Umbilical cord (tissue), 1 donor: ENCODE measurements at regions not wholly inside any gene's neighbourhood (a gene's known extent, or its start where the extent isn't known, plus 50 kb on each side); places are given as distances from the start of the nearest gene placed in this dataset.
"Not testable (repeated sequence)": the region's sequence is repeated elsewhere in the genome, so short reads cannot be mapped to it uniquely, and the experiment has no call there.

Source experiments
- DNase-seq: peaks from one replicate; pipeline ENCODE4 v3.0.0-alpha.2; 2015; ENCODE audit warnings: low spot score

DNA sequence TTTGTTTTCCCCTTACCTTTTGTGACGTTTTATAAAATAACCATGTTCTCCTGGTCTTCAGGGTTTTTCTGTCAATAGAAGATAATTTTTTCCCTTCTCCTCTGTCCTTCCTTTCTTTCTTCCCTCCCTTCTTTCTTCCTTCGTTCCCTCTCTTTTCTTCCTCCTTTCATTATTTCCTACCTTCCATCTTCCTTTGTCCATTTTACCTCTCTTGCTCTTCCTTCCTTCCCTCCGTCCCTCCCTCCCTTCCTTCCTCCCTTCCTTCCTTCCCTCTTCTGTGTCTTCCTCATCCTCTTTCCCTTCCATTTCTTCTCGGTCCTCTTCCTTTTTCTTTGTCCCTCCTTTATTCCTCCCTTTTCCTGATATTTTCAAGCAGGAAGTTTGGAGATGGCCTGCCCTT lies 128.2 kb downstream of the TEX36 start:
- no peak for DNase-seq

DNA sequence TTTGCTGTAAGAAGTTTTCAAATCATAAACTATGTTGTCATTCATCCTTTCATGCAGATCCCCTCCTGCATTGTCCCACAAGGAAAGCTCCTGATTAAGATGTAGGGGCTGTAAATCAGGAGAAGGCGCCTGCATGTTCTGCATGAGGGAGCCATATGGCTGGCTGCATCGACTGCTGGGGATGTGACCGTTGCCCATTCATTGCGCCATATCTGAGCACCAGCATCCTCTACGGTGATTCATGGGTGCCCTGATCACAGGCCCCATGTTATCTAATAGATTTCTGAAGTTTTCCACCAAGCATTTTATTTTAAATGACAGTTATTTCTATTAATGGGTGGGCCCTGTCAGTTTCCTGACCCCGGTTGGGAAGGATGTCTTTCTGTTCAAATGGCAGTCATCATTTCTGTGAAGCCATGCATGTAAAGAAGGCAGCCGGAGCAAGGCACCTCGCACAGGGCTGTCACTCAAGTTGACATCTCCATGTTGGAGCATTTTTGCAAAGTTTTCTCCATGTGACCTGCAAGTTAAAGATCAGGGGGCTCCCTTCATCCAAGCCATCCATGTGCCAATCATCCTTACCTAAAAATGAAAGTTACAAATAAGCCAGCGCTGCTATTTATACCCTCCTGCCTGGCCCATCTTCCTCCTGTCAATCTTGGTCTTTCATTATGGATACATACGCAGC lies 128.8 kb downstream of the TEX36 start:
- DNase-seq = no peak

DNA sequence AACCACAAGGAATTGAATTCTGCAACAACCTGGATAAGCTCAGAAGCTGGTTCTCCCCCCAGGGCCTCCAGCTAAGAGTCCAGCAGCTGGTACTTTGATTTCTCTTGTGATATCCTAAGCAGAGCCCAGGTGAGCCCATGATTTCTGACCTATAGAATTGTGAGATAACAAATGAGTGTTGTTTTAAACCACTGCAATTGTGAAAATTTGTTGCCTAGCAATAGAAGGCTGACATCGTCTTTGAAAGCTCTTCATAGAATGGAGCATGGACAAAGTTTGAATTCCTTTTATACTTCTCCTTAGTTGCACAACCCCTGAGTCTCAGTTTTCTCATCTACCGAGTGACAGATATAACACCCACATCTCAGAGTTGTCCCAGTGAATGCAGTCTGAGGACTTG lies 129.9 kb downstream of the TEX36 start:
- no peak for DNase-seq

DNA sequence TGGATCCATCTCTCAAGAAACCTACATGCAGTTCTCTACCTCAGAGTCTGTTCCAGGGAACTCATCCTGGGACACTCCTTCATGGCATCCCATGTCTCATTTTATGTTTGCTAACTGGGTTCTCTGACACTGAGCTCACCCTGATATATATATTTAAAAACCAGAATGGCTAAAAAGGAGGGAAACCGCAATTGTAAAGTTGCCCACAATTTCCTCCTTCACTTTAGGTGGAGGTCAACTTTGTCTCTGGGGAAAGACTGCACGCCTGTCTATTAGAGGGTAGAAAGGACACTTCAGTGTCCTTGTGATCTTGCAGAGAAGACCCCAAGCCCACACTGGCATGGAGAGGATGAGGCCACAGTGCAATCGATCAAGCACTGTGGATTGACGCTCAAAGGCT lies 131.7 kb downstream of the TEX36 start:
- DNase-seq = no peak

DNA sequence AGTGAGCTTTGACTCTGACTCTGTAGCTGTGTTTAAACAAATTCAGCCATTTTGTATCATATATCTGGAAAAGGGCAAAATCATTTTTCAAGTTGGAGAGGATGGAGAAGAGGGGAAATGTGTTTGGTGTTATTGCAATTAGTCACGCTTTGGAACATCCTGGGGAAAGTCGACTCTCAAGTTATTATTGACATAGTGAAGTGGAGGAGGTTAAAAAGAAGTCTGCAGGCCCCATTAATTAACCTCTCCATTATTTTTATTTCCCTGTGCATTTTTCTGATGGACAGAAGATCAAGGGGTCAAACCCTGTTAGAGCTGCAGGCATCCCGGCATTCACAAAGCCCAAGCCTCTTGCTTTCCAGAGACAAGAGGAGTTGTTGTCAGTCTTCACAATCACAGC lies 132.6 kb downstream of the TEX36 start:
- no peak for DNase-seq

DNA sequence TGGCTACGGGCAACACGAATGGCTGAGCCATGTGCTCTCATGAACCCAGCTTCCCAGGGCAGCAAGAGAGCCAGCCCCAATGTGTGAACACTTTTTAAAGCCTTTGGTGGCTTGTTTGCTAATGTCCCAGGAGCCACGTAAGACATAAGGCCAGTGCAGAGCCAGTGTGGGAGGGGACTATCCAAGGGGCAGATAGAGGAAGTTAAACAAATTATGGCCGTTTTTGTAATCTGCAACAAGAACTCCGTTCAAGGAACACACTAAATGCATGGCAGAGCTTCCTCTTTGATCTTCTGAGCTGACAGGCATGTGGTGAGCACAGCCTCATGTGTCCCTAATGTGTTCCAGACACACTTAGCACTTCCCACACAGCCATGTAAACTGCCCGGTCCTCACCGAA lies 133.3 kb downstream of the TEX36 start:
- DNase-seq = no peak

DNA sequence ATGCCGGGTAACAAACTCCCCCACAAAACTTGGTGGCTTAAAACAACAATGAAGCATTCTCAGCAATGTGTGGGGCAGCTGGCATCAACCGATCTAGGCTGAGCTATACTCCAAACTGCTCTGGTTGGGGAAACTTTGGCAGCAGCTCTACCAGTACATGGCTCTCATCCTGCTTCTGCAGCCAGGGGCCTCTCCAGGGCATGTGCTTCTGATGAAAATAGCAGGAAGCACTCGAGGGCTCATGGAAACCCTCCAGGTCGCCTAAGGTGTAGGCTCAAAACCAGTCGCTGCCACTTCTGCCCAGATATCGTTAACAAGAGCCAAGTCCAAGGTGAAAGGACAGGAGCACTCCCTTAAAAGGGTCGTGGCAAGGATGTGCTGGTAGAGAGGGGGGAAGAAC lies 134.1 kb downstream of the TEX36 start:
- DNase-seq = no peak

DNA sequence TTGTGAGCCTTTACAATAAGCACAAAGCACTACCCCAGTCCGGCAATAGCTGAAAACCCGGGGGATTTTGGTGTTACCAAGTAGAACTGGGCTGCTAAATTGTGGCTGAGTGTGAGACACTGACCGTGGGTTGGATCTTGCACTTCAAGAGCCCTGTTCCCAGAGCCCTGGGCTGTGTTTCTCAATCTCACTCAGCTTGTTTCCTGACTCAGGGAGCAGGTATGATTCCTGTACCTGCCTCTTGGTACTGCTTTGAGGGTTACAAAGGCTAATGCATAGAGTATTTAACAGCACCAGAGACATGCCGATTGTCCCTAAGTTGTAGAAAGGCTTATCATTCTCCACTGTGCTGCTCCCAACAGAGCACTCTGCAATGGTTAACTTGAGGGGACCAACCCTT lies 134.6 kb downstream of the TEX36 start:
- no peak for DNase-seq

DNA sequence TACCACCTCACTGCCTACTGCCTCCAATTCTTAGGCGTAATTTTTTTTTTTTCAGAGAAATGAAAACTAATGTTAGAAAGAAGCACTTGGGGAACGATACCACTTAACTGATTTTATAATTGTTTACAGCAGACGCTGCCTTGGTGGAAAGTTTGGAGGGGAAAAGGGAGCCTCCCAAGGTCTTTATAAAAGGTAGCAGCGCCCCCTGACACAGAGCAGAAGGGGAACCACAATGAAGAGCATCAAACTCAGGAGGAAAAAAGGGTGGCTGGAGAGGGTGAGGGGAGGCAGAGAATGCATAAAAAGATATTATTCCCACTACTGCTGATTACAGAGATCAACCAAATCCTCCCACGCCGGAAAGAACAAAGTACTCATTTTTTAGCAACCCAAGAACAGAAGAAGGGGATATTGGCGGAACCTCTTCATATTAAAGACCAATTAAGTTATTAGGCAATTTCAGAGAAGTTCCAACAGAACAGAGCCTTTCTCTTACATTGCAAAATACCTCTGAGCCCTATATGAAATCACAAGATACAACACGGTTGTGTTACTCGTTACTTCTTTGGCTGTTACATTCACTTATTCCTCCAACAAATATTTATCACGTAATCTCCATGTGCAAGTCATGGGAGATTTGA lies 135.8 kb downstream of the TEX36 start:
- no peak for DNase-seq

DNA sequence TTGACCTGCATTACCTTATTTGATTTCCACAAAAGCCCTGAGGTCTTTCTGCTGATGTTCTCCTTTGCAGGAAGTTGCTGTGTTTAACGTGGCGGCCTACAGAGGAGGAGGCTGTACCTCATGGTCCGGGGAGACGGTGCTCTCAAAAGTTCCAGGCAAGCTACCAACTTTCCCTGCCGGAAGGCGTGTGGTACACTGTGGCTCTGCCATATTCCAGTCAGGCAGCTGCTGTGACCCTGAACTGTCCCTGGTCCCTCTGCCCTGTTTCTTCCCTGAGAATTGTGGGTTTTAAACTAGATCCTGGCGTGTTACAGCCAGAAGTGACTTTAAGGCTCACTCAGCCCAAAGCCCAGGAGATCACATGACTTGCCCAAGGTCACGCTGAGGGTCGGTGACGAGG lies 139.2 kb downstream of the TEX36 start:
- no peak for DNase-seq

DNA sequence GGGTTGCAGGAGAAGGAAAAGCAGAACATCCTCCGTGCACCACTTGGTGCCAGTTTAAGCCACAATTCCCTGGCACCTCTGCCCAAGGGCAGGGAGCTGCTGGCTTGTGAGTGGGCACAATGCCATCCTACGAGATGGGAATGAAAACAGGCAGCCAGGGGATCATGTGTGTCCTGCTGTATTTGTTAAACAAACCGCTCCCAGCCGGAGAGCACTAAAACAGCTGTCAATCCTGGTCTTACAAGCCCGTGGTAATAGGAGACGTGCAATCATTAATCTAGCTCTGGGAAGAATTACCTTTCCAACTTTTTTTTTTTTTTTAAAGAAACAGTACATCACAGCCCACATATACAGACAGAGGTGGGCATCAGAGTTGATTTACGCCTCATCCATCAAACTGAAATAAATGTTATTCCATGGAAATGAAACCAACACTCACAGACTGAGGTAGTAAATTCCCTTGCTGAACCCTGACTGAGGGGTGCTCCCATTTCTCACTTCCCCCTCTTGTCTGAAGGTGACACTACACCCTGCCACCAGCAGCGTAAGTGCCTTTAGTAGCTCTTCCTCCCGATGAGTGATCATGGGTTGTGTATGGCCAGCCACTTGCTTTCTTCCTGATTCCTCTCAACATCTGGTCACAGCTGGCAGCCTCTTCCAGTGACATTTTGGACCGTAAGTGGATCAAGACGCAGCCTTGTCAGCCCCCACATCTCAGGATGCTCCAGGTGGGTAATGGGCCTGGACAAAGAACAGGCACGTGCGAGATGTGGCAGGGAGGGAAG lies 143.8 kb downstream of the TEX36 start:
- DNase-seq = no peak

DNA sequence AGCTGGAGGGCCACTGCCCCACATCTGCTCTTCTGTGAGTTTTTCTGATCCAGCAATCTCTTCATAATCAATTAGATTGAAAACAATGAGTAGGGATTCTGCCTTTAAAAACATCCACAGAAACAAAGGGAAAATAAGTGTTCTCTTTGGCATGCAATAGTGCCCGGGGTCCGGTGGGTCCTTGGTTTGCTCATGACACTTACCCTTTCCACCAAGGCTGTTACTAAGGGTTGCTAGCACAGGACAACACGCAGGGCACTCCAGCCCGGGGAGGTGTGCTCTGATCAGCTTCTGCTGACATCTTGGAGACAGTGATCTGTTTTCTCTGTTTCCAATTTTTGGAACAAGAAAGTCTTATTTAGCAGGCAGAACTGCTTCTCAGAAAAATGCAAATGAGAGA lies 146.7 kb downstream of the TEX36 start:
- DNase-seq = no peak

DNA sequence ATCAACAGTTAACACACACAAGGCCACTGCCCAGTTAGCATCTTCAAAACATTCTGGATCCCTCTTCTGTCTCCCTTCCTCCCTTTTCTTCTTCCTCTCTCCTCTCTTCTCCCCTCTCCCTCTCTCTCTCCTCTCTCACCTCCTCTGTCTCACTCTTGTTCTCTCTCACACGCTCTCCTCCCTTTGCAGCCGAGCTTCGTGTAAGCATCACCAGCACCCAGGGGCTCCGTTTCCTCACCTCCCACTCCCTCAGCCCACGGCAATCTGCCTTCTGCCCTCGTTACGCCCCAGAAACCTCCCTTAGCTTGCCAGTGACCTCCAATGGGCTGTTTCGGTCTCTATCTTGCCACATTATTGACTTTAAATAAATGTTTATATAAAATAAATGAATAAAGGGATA lies 147.4 kb downstream of the TEX36 start:
- no peak for DNase-seq

DNA sequence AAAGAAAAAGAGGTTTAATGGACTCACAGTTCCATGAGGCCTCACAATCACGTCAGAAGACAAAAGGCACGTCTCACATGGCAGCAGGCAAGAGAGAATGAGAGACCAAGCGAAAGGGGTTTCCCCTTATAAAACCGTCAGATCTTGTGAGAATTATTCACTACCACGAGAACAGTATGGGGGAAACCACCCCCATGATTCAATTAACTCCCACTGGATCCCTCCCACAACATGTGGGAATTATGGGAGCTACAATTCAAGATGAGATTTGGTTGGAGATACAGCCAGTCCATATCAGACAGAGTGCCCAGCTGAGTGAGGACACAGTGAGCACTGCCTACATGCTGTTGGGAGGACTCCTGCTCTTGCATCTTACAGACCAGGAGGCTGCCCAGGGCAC lies 148.4 kb downstream of the TEX36 start:
- no peak for DNase-seq

DNA sequence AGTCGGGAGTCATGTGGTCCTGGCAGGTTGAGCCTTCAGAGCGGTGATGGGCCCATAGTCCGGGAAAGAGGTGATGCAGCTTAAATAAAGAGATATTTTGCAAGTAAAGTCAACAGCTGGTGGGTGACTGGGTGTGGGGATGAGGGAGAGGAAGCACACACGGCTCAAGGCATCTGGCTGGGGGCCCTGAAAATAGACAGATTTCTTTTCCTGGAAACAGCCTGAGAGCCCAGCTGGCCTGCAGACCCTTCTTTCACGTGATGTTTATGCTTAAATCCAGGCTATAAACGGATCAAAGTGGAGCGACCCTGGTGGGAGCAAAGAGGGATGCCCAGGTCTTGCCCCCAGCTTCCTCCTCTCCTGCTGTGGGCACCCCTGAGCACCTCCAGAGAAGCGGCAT lies 149.1 kb downstream of the TEX36 start:
- DNase-seq = no peak

DNA sequence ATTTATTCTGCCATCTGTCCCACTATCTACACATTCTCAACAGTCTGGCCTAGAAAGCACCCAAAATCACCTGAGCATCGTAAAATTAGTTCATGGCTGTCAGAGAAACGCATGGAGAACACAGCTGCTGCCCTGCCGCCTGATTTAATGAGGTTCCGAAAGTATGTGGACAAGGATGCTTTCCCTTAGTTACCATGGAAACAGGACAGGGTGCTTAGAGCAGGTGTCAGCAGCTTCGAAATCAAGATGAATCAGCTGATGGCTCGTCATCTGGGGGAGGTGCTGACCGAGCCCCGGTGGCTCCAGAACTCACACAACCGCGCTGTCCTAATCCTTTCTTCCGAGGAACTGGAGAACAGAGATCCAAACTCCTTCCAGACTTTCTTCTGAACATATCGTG lies 151.5 kb downstream of the TEX36 start:
- no peak for DNase-seq

DNA sequence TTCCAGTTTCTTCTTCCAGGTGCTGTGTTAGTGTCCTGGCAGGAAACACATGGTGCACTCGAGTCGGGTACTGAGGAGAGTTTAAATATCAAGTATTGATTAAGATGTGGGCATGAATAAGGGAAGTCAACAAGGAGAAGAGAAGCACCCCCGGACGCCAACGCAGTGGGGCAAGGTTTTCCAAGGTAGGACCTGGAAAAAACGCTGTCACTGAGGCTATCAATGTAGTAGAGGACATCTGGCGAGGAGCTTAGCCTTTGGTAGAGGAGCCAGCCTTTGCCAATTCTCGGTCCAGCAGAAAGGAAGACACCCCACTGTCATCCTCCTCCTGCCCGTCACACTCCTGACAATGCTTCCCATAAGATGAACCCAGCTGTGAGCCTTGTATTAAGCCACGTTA lies 159.6 kb downstream of the TEX36 start:
- no peak for DNase-seq

DNA sequence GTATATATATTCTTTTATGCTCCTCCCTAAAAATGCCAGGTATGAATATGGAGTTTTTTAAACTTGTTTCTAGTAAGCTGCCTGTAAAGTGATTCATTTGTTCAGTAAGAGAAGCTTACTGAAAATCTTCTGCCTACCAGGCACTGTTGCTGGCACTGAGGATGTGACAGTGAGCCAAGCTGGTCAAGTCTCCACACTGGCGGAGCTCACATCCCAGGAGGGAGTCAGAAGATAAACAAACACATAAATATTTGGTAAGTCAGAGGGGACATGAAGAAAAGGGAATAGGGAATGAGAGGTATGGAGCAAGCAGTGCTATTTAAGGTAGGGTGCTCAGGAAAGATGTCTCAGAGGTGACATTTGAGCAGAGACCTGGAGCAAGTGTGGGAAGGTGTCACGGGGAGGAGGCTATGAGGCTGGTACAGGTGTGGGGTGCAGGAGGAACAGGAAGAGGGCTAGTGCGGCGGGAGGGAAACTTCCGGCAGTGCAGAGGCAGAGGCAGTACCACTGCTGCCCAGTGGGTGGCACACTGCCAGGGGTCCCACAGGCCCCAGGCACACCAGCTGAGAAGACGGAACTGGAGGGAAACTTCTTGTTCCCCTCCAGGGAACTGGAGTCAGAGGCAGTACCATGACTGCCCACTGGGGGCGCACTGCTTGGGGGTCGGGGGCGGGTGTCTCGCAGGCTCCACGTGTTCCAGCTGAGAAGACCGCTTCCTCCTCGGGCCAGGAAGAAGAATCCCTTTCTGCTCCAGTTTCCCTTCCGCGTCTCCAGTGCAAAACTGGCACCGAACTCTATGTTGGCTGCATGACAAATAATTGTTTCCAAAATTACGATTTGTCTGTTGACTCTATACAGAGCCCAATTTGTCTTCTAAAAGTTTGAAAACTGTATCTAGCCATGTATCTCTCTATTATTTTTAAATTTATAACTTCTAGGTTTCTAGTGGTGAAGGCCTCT lies 161.0 kb downstream of the TEX36 start:
- no peak for DNase-seq

DNA sequence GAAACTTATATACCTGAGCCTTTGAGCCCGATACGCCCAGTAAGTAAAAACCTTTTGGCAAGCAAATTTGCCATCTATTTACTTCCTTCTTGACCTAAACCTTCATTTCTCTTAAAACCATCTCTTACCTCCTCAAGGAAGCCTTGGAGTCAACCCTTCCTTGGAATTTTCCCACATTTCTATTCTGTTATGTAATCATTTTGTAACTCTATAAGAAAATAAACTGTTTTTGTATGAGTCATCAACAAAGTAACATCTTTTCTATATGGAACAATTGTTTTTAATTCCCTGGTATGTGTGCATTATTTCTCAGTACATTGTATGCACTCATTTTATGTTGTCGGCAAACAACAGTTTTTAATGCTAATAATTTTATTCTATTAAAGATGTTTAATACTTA lies 162.0 kb downstream of the TEX36 start:
- no peak for DNase-seq

DNA sequence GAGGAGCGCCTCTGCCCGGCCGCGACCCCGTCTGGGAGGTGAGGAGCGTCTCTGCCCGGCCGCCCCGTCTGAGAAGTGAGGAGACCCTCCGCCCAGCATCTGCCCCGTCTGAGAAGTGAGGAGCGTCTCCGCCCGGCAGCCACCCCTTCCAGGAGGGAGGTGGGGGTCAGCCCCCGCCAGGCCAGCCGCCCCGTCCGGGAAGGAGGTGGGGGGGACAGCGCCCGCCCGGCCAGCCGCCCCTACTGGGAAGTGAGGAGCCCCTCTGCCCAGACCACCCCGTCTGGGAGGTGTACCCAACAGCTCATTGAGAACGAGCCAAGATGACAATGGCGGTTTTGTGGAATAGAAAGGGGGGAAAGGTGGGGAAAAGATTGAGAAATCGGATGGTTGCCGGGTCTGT lies 164.6 kb downstream of the TEX36 start:
- not testable (repeated sequence) for DNase-seq

DNA sequence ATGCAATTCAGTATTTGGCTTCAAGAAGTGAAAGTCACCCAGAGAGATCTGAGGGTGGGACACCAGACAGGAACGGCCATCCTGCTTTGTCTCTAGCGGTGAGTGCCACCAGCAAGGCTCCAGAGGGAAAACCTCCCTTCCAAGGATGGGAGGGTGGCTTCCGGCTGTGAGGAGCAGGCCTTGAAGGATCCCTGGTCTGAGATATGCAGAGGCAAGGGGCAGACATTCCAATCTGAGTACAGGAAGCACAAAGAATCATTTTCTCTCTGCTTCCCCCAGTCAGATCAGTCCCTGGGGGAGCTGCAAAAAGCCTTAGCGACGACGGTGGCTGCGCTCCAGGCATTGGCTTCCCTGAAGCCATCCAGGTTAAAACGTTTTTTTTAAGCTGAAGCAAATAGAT lies 167.4 kb downstream of the TEX36 start:
- DNase-seq = no peak
